HG03175 (cell line): ENCODE measurements at regions not wholly inside any gene's neighbourhood (a gene's known extent, or its start where the extent isn't known, plus 50 kb on each side); places are given as distances from the start of the nearest gene placed in this dataset.
"Not testable (repeated sequence)": the region's sequence is repeated elsewhere in the genome, so short reads cannot be mapped to it uniquely, and the experiment has no call there.

Experiments used
- ATAC-seq: cut with Tn5 transposase; IDR thresholded peaks from one replicate; pipeline ENCODE4 v1.9.1; 2021; ENCODE audit warnings: mild to moderate bottlenecking, moderate library complexity; ENCODE audit not compliant: unreplicated experiment

DNA sequence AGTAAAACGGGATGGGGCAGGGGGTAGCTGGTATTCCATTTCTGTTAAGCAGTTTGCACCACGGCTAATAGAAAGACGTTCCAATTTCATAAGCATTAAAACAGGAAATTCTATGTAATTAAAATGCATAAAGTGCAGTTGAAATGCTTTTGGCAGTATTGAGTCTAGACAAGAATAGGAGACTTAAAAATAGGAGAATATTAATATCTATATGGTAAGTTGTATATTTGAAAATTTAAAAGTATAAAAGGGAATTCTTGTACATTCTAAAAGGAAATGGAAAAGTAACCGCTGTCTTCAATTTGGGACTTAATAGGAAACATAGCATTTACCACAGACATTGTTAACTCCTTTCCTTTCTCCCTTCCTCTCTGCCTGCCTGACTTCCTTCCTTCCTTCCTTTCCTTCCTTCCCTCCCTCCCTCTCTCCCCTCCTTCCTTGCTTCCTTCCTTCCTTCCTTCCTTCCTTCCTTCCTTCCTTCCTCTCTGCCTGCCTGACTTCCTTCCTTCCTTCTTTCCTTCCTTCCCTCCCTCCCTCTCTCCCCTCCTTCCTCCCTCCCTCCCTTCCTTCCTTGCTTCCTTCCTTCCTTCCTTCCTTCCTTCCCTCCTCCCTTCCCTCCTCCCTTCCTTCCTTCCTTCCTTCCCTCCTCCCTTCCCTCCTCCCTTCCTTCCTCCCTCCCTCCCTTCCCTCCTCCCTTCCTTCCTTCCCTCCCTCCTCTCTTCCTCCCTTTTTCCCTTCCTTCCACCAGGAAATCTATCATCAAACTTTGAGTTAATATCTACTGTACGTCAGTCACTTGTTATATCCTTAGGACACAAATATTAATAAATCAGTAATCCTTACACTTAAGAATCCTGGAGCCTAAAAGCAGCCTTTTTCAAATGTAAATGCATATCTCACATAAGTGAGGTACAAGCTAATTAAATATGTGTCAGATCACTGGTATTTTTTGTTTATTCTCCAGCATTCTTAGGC is 1049.3 kb downstream of the GALC start:
- ATAC-seq: no peak

DNA sequence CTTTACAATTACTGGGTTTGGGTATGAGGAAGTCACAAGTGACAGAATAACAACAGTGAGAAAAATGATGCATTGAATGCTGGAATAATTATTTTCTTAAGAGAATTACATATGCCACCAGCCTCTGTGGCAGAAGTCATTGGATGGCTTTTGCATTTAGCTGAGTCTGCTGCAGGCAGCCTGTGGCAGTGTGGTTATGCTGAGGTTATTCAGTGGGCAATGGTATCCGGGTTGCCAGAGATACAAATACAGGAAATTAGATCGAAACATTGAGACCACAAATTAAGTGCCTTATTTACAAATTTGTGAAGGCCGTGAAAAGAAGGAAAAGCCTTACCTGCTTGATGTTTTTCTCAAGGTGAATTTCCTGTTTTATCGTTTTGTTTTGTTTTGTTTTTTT is 1050.0 kb downstream of the GALC start:
- no peak for ATAC-seq

DNA sequence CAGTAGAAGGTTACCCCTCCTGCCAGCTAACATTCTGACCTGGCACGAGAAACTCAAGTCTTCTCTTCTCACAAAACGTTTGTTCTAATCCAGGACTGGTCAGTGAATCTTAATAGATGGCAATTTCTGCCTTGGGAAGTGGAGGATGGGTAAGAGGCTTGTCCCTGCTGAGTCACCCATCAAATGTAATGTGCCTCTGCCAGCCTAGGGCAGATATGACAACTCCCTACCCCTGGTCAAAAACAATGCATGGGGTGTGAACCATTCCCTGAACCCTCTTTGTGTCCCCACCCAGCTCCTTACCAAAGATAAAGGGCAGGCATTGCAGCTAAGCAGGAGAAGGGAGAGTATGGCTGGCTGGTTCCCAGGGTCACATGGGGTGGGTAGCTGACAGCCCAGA is 1052.9 kb downstream of the GALC start:
- ATAC-seq: no peak

DNA sequence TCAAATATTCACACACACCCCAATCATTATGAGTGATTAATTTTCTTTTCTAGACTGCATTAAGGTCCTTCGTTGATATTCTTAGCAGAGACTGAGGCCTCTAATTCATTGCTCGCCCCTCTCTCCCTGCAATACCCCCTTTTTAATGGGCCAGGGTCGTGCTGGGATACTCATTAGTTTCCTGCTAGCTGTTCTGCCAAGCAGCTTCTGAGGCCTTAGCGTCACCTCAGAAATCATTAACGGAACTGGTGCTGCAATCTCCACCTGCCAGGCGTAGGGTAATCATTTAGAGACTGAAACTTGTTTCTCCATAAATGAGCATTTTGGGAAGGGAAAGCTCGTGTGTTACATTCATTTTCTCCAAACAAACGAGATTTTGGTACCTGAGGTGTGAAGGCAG is 1054.7 kb downstream of the GALC start:
- ATAC-seq: no peak

DNA sequence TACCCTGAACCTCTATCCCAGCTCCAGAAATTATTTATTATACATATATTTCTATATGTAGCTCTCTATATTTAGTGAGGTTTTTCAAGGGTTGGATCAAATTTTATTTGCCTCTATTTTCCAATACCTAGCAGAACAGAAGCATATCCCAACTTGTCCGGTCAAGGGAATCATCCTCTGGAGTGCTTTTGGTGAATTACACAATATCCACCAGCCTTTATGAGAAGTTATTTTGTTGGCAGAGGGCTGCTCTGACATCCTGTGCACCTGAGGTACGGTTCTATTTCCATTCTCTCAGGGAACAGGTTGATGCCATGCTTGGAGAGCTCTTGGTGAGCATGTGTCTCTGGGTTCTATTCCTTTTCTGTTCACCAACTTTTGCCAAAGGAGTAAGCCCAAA is 1056.4 kb downstream of the GALC start:
- ATAC-seq: no peak

DNA sequence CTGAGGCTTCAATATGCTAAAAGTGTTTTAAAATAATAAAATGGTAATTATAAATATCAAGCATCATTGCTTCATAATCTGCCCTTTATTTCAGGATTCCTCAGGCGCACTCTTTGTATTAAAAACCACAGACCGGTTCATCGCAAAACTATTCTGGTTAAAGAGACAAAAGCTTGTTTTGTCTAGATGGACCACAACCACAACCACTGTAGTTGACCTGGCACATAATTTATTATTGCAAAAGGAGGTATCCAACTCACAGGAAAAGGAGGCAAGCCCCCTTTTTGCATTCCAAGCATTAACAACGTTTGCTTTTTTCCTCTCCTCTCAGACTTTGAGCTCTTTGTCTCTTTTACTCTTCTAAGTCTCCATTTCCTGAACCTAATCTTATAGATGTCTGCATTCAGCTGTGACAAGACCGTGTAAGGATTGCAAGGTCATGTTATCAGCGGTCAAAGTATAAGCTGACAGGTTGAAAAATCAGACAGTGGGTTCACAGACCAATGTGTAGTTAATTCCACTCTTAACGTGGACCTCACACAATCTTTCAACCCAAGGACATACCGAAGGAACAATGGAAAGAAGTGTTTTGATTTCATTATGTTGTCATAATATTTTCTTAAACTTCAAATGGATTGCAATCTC is 1057.6 kb downstream of the GALC start:
- no peak for ATAC-seq

DNA sequence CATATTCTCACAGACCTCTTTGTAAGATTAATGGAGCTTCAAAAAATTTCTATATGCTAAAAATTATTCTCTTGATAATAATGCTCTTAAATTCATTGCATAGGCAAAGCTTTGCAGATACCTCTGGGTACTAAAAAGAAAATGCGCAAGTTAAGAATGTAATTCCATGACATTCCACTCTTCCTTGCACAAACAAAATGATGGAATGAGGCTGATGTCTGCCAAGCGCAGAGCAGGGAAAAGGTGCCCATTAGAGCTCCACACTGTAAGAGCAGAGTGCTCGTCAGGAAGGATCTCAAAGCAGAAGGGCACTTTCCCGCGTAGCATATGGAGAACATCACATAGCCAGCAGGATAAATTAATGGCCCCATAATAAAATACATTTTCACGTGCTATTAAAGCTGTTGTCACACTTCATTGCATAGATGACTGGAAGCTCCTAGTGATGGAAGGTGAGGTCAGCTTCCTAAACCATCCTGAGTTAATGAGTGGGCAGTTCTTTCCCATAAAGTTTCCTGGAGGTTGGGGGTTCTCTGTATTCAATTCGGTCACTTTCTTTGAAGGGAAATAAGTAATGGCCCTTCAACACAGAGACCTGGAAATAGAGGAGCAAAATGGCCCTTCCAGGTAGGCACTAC is 1058.9 kb downstream of the GALC start:
- no peak for ATAC-seq

DNA sequence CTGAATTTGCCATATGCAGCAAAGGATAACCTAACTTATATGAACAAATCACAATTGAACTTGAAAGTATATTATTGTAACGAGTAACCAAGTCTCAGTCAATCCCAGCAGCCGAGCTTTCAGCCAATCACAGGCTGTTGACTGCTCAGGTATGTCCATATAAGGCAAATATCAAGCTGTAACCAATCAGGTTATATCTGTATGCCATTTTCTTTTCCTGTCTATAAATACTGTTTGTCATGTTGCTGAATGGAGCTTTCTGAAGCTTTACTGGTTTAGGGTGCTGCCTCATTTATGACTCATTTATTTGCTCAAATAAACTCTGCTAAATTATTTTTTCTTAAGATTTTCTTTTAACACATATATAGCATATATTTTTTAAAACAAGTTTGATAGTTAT is 1059.5 kb downstream of the GALC start:
- no peak for ATAC-seq

DNA sequence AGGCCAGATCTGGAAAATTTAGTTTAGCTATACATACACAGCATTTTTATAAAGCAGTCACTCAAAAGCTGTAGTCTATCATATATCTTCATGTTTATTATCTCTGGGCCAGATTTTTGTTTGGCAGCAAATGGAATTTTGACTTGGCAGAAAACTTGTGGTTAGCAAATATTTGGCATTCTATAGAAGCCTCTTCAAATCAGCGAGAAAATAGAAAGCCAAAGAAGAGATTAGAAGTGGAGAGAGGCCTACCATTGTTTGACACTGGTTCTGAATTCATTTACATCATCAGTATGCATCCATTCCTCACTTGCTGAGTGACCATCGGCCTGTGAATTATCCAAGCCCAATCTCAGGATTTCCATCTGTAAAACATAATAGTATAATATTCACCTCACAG is 1077.6 kb downstream of the GALC start:
- no peak for ATAC-seq

DNA sequence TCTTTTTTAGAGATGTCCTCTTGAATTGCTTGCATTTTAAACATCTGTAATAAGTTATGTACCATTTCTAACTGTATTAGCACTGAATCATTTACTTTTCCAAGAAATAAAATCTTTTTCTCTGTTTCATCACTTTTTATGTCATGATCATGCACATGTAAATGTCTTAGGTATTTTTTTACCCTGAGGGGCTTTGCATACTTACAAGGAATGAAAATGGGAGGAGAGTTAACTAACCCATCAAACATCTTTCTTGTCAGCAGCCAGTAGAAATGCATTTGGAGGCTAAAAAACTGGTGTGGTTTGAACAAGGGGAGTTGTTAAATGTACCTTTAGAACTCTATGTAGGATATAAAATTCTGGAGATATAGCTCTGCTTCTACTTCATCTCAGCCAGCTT is 1080.3 kb downstream of the GALC start:
- ATAC-seq: no peak

DNA sequence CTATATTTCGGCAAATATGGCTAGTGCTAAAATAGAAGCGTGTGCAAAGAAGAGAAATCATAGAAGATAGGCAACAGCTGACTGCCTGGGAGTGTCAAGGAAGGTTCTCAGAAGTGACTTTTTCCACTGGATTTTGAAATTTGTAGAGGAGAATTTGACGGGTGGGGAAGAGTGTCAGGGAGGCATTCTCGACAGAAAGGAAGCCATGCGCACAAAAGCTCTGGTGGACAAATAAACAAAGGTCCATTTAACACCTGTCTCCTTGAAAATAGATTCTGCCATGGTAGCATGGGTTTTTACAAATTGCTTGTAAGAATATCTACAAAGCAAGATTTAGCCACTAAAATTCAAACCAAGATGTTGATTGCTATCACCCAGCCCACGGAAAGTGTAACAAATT is 1081.5 kb downstream of the GALC start:
- no peak for ATAC-seq

DNA sequence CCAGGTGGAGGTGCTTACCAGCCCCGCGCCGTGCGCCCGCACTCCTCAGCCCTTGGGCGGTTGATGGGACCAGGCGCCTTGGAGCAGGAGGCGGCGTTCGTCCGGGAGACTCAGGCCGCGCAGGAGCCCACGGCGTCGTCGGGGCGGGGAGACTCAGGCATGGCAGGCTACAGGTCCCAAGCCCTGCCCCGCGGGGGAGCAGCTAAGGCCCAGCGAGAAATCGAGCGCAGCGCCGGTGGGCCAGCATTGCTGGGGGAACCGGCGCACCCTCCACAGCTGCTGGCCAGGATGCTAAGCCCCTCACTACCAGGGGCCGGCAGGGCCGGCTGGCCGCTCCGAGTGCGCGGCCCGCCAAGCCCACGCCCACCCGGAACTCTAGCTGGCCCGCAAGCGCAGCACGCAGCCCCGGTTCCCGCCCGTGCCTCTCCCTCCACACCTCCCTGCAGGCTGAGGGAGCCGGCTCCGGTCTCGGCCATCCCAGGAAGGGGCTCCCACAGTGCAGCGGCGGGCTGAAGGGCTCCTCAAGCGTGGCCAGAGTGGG is 1087.5 kb downstream of the GALC start:
- ATAC-seq: not testable (repeated sequence)

DNA sequence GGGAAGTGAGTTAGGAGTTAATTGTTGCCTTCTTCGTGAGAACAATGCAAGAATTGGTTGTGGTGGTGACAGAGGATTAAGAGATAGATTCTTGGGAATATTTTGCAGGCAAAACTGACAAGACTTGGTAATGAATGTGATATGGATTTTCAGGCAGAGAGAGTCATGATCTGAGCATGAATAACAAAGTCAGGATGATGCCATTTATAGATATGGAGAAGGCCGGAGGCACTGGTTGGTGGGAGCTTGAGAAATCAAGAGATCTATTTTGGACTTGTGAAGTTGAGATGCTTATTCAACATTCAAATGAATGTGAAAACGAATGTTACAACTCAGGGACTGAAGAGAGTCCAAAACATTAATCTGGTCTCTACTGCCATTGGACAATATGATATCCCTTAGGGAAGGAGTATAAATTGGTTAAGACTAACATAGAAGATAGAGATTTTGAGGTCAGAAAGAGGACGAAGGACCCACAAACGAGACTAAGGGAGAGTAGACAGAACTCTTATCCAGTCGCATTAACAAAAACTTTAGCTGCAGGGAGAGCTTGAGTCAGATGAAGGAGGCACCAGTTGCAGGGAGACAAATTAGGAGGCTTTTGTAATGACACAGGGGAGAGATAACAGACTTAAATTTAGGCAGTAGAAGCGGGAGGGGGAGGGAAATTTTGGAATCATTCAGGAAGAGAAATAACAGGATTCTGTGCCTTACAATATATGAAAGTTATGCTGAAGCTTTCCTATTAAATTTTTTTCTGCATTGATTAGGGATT is 1090.6 kb downstream of the GALC start:
- ATAC-seq: no peak

DNA sequence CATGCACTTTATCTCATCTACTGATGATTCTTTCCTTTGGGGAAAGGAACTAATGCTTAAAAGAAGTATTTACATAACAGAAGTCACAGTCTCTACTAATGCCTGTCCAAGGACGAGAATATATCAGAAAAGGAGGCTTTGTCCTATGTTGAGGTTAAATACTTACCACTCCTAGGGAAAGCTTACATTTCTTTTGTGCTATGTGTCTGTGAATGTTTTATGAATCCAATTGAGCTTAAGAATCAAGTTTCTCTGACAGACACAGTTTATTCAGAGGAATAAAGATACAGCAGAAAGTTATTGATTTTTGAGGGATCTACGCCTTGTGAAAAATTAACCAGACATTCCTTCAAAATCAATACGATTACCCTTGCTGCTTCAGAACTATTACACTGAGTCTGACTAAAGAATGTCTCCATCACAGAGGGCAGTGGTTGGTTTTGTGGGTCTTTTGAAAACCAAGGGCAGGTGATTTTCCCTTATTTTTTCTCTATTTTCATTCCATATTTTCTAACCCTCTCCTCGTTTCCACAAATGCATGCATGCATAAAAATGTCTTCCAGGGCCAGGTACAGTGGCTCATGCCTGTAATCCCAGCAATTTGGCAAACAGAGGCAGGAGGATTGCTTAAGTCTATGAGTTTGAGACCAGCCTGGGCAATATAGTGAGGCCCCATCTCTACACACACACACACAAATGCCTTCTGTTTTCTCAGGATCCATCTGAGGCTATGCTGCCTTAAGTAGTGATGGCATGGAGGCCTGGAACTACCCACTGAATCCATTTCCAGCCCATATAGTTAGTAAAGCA is 1095.1 kb downstream of the GALC start:
- no peak for ATAC-seq

DNA sequence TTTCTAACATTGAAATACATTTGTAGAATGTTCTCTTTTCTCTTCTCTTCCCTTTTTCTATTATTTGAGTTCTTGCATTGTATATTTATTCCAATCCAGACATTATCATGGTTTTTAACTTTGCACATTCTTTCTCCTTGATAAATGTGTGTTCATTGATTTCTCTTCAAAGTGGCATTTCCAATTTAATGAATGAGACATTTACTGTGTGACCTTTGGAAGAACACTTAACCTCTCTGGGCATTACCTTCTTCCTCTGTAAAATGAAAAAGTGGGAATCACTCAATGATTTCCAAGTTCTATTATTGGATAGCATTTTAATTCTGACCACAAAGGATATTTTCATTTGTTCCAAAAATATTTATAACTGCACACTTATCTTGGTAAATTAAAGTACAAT is 1095.8 kb downstream of the GALC start:
- ATAC-seq: no peak

DNA sequence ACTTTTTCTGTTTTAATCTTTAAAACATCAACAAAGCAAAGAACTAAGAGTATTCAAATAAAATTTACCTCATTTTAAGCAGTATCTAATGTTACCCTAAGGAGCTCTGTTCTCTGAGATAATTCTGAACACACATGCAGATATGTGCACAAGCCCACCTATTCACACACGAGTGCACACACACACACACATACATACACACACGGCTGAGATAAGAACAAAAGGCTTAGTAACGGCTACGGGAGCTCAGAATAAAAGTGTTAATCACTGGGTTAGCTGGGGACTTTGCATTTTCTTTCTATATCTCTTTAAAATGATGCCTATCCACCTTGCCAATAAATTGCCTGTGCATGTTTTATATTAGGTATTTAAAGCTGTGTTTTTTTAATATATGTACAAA is 1096.3 kb downstream of the GALC start:
- no peak for ATAC-seq

DNA sequence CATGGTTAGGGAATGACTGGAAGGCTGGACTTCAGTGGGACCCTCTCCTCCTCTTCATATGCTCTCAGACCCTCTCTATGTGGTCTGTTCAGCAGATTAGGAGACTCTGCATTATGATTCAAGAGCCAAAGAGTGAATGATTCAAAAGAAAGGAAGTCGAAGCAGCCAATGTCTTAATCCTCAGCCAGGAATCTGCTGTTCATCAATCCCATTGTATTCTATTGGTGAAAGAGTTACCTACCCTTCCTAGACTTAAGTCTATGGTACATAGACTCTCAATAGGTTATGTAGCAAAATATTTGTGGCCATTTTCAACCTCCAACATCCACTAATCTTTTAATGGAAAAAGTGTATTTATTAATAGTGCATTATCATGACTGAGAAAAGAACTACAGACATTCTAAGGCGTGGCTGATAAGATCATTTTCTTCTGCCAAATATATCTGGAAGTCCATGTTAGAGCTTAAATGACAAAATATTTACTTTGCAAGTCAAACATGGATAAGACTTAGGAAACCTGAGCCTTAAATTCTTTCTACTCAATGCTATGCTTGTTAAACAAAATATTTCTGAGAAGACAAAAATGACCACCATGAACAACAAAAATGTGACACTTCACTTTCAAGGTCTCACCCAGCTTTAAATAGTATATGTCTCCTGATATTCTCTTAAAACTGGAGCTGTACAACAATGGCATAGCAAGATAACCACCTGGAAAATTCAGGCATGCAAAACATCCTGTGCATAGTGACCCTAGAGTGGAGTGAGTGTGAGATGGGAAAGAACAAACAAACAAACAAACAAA is 1100.6 kb downstream of the GALC start:
- ATAC-seq: no peak

DNA sequence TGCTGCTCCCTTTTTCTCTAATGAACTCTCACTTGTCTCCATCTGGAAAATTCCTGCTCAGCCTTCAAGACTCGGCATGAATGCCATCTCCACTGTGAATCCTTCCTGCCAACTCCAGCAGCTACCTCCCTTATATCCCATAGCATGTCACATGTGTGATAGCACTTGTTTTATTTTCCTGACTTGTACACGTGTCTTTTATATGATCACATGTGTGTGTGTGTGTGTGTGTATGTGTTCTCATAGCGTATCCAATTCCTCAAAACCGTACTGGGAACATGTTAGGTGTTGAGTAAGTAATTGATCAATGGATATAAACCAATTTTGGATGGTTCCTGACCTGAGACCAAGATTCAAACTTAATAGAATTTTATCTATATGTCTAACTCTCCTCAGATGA is 1107.7 kb downstream of the GALC start:
- no peak for ATAC-seq

DNA sequence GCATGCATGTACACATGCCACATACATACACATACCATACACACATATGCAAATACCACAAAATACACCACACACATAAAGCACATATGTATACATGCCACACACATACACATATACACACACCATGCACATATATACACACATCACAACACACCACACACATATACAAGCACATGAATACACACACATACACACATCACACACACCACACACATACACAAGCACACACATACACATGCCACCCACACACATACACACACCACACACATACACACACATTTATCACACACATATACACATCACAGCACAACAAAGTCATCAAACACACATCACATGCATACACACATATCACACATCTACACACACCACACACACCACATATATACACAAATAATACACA is 1108.5 kb downstream of the GALC start:
- ATAC-seq: no peak
